SW 1271 (cell line): ENCODE measurements at regions not wholly inside any gene's neighbourhood (a gene's known extent, or its start where the extent isn't known, plus 50 kb on each side); places are given as distances from the start of the nearest gene placed in this dataset.
"Not testable (repeated sequence)": the region's sequence is repeated elsewhere in the genome, so short reads cannot be mapped to it uniquely, and the experiment has no call there.

Source experiments
- DNase-seq, 2 experiments: peaks; one replicate each; lab custom pipeline; 2025; lab: John Stamatoyannopoulos, UW

DNA sequence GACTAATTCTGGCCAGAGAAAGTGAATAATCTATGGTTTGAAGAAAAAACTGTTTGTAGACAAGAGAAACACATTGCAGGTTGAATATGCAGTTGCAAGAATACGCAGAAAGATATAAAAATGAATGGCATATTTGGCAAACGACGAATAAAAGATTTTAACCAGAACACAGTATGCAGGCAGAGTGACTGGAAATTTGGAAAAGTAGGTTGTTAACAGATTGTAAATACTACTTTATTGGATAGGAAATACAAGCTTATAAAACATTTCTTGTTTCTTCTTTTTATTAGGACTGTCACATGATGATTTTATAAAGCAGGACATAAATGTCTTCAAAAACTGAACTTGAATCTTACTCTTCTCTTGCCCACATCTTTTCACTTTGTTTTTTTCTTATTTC, 573.3 kb upstream of the PBX1 start:
- no peak for DNase-seq

- DNase-seq, result no peak
These were observed 559.9 kb upstream of the PBX1 start for GRCh38 chr1:163999131-163999530.

DNA sequence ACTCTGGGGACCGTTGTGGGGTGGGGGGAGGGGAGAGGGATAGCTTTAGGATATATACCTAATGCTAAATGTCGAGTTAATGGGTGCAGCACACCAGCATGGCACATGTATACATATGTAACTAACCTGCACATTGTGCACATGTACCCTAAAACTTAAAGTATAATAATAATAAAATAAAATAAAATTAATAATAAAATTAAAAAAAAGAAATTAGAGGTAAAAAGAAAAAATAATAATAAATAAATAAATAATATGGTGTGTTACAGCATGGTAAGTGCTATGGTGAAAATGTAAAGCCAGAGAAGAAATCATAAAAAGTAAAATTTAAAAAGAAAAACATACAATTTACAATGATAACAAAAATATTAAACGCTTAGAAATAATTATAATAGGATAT, 552.8 kb upstream of the PBX1 start:
- not testable (repeated sequence) for DNase-seq

GRCh38 chr1:164006621-164007020, 552.4 kb upstream of the PBX1 start:
- DNase-seq, result no peak

DNA sequence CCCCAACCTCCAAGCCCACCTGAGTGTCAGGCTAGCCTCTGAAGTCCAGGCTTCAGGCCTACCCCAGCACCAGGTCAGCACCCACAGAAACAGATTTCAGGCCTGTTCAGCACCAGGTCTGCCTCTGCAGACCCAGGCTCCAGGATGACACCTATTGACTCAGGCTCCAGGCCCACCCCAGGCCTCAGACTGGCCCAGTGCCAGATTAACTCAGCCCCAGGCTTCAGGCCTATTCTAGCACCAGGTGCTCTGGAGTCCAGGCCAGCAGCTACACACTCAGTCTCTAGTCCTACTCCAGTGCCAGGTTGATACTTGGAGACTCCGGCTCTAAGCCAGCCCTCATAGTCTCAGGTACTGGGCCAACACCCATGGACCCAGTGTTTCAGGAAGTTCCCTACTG, 541.7 kb upstream of the PBX1 start:
- DNase-seq, result no peak

DNA sequence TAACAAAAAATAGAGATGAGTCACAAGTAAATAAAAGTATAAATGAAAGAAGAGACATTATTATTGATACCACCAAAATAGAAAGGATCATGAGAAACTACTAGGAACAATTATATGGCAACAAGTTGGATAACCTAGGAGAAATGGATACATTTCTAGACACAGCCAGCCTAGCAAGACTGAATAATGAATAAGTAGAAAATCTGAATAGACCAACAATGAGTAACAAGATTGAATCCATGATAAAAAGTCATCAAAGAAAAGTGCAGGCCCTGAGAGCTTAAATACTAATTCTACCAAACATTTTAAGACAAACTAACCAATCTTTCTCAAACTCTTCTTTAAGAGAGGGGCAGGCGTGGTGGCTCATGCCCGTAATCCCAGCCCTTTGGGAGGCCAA, 538.6 kb upstream of the PBX1 start:
- no peak for DNase-seq

DNA sequence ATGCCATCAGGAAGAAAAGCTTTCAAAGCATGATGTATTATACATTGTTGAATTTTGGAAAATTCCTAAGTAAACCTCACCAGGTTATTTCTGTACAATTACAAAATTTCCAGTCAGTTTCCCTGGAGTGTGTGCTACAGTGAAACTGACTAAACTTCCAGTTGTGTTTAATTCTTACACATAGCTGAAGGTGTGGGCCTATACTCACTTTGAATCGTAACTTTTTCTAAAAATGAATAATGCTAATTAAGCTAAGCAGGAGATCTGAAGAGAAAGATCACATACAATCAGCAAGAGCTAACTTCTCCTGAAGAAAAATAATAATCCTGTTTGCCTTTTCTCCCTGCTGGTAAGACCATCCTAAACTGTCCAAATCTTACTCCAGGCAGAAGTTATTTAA, 537.2 kb upstream of the PBX1 start:
- DNase-seq, result no peak

DNA sequence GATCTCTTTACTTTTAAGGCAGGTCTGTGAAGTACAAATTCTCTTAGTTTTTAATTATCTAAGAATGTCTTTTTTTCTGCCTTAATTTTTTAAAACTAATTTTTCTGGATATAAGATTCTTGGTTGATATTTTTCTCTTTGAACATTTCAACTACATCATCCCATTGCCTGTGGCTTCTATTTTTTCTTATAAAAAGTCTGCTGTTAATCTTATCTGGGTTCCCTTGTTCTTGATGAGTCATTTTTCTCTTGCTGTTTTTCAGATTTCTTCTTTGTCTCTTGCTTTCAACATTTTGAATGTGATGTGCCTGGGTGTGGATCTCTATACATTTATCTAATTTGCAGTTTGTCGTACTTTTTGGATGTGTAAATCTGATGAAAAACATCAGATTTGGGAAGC, 525.2 kb upstream of the PBX1 start:
- DNase-seq, result no peak

- no peak for DNase-seq
These were observed 518.2 kb upstream of the PBX1 start for GRCh38 chr1:164040754-164041153.

DNA sequence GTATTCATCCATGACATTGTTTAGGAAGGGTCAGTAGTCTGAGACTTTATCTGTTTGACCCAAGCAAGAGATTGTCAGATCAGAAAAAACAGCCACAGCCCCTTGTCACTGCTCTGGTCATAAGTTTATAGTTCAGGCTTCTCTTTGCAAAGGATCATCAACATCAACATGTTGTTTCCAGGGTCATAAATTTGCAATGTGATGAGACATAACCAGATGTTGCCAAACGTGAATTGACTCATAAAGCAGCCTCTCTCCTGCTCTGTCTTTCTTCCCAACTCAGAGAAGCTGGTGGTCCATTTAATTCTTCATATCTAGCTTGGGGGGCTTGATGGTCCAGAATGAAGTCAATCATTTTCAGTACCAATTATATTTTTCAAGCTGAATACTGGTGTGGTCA, 507.2 kb upstream of the PBX1 start:
- no peak for DNase-seq

- no peak for DNase-seq
These were observed 504.7 kb upstream of the PBX1 start for GRCh38 chr1:164054331-164054730.

- DNase-seq, result no peak
These were observed 500.8 kb upstream of the PBX1 start for GRCh38 chr1:164058198-164058597.

GRCh38 chr1:164061528-164061927, 497.5 kb upstream of the PBX1 start:
- no peak for DNase-seq

DNA sequence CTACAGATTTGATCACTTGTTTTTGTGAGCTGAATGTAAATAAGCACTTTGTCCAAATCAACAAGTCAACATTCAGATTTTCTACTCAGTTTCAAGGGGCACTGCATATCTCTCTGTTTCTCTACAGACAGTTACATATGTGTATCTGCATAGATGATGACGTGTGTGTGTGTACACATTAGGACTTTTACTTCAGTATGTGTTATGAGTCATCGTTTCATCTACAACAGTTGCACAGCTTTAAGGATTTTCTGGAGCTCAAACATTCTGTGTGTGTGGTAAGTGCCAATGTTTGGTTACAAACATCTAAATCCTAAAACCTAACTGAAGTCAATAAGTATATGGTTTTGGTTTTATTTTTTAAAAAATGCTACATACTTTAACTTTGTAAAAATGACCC, 494.5 kb upstream of the PBX1 start:
- no peak for DNase-seq

- DNase-seq, result no peak
These were observed 487.7 kb upstream of the PBX1 start for GRCh38 chr1:164071288-164071687.

- DNase-seq, result no peak
These were observed 472.2 kb upstream of the PBX1 start for GRCh38 chr1:164086832-164087231.

DNA sequence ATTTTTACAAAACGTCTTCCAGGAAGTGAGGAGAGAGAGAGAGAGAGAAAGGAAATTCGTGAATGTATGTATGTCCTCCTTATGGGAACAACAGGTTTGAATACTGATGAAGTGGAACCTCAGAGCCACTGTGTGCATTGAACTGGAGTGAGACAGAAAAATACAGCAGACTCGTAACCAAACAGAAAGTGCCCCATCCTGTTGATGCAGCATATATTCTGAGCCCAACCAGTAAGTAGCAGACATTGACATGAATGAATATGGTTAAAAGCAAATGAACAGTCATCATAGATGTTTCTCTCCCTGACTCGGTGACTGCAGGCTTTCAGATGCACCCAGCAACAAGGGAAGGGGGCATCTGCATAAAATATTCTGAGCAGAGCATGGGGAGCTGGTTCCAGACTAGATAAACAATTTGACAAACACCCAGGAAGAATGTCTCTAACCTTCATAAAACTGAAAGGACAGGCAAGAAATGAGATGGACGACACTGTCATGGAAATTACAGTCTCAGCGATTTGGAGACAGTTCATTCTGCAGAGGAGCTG, 471.0 kb upstream of the PBX1 start:
- DNase-seq, result no peak

DNA sequence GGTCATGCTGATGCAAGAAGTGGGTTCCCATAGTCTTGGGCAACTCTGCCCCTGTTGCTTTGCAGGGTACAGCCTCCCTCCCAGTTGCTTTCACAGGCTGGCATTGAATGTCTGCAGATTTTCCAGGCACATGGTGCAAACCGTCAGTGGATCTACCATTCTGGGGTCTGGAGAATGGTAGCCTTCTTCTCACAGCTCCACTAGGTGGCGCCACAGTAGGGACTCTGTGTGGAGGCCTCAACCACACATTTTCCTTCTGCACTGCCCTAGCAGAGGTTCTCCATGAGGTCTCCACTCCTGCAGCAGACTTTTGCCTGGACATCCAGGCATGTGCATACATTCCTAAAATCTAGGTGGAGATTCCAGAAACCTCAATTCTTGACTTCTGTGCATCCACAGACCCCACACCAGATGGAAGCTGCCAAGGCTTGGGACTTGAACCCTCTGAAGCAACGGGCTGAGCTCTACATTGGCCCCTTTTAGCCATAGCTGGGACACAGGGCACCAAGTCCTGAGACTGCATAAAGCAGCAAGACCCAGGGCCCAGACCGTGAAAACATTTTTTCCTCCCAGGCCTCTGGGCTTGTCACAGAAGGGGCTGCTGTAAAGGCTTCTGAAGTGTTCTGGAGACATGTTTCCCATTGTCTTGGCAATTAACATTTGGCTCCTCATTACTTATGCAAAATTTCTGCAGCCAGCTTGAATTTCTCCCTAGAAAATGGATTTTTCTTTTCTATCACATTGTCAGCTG, 466.2 kb upstream of the PBX1 start:
- DNase-seq, result no peak

DNA sequence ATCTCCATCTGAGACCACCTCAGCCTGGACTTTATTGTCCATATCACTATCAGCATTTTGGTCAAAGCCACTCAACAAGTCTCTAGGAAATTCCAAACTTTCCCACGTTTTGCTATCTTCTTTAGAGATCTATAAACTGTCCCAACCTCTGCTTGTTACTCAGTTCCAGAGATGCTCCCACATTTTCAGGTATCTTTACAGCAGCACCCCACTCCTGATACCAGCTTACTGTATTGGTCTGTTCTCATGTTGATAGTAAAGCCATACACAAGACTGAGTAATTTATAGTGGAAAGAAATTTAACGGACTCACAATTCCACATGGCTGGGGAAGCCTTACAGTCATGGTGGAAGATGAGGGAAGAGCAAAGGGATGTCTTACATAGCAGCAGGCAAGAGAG, 465.4 kb upstream of the PBX1 start:
- DNase-seq, result no peak

- no peak for DNase-seq
These were observed 457.2 kb upstream of the PBX1 start for GRCh38 chr1:164101802-164102201.

GRCh38 chr1:164131949-164132348, 427.0 kb upstream of the PBX1 start:
- DNase-seq, result no peak

DNA sequence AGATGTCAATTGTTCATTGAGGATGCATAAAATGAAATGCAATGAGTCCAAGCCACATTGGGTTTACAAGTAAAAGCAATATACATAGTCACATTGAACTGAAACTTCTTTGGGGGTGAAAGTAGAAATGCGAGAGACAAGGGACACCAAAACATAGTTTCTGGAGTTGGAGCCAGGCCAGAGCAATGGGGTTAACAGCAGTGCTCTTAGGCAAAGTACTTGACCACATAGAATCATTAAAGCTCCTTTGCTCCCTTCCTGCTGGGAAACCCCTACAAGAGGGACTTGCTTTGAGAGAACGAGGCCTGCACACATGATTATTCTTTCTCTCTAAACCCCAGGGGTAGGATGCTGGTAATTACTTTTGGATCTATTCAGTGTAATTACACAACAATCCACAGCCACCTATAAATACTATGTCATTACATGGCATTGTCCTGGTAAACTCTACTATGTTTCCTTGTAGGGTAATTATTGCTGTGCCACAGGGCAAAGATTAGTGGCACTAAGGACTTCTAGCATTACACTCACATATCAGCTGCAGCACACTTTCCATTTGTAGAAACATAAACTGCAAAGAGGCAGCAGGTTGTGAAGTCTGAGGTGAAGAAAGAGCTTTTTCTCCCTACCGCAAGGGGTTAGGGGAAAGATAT, 421.6 kb upstream of the PBX1 start:
- DNase-seq, result no peak

GRCh38 chr1:164141797-164142196, 417.2 kb upstream of the PBX1 start:
- DNase-seq, result no peak

- DNase-seq, result no peak
These were observed 404.4 kb upstream of the PBX1 start for GRCh38 chr1:164154622-164155021.
